ENCODE measurements at regions not wholly inside any gene's neighbourhood (a gene's known extent, or its start where the extent isn't known, plus 50 kb on each side); places are given as distances from the start of the nearest gene placed in this dataset.

DNA sequence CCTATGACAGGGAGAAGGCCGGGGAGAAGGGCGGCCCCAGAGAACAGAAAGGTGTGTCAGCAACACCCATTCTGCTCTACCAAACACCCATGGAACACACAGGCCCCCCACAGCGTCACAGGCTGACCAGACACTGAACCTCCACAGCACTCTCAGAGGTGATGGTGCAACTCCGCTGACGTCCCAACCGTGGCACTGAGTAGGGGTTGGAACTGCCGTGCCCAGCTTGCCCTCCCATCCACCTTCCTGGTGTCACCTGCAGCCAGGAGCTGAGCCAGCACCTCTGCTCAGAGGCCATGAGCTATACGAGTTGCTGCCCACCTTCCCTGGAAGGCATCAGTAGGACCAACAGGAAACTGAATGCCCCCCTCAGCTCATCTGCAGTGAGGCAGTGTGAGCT, 412.9 kb upstream of the SALL3 start:
- no peak for TF ChIP-seq EZH2 (IDR thresholded peaks at IDR 0.05; ENCODE audit: borderline replicate concordance, low read depth, low read length, severe bottlenecking)
- TF ChIP-seq, protein P1, sequence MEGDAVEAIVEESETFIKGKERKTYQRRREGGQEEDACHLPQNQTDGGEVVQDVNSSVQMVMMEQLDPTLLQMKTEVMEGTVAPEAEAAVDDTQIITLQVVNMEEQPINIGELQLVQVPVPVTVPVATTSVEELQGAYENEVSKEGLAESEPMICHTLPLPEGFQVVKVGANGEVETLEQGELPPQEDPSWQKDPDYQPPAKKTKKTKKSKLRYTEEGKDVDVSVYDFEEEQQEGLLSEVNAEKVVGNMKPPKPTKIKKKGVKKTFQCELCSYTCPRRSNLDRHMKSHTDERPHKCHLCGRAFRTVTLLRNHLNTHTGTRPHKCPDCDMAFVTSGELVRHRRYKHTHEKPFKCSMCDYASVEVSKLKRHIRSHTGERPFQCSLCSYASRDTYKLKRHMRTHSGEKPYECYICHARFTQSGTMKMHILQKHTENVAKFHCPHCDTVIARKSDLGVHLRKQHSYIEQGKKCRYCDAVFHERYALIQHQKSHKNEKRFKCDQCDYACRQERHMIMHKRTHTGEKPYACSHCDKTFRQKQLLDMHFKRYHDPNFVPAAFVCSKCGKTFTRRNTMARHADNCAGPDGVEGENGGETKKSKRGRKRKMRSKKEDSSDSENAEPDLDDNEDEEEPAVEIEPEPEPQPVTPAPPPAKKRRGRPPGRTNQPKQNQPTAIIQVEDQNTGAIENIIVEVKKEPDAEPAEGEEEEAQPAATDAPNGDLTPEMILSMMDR (IDR thresholded peaks at IDR 0.05; ENCODE audit: borderline replicate concordance, extremely low read depth, low read length, poor library complexity, severe bottlenecking): no peak
- Histone ChIP-seq H4K20me1 (ENCODE audit: insufficient read depth, low read length) (no peaks in the 10 kb centered on the region), H3K27ac (ENCODE audit: low read length) (no peak overlapping the region), H3K9me3 (ENCODE audit: insufficient read depth, low read length, severe bottlenecking) (no peaks in the 10 kb centered on the region), H2AFZ (ENCODE audit: low read depth, low read length) (no peak overlapping the region), H3K36me3 (ENCODE audit: insufficient read depth, low read length) (no peaks in the 10 kb centered on the region), H3K9ac (ENCODE audit: low read depth, low read length) (no peak overlapping the region), H3K4me1 (ENCODE audit: insufficient read depth, low read length) (no peaks in the 10 kb centered on the region), H3K79me2 (ENCODE audit: insufficient read depth, low read length) (no peaks in the 10 kb centered on the region), H3K27me3 (ENCODE audit: insufficient read depth, low read length, poor library complexity) (no peaks in the 10 kb centered on the region), H3K4me2 (ENCODE audit: insufficient read depth, low read length) (no peak overlapping the region), H3K4me3 (ENCODE audit: low read depth in 1 of 2, low read length in 2 of 2) (no peak overlapping the region)
- ATAC-seq (ENCODE audit: insufficient read depth, low read depth): no peak
- DNase-seq: no peak

DNA sequence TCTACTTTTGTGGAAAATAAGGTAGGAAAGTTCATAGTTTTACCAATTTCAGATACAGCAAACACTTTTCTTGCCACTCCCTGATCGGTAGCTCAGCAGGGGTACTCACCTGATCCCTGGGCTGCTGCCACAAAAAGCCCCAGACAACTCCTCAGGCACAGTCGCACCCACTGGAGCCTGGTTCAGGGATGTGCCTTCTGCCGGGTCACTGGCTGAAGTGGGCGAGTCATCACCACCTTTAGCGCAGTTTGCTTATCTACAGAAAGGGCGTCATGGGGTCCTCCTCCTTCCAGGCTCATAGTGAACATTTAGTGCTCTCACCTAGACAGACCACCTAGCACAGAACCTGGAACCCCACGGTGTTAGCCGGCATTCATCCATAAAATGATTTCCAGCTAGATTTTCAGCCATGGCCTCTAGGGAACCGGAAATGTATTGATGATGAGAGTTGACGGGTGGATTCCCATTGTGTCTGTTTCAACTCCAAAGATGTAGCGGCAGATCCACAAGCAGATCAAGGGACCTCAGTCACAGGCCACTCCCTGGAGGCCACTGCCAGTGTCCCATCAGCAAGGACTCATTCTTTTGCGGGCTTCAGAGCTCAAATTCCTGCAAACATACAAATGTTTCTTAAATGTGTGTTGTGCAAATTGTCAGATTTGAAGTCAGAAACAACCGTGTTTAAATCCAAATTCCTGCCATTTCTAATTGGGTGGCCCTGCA, 408.4 kb upstream of the SALL3 start:
- DNase-seq (no peak), ATAC-seq (ENCODE audit: insufficient read depth, low read depth) (no peak)
- H4K20me1 ChIP-seq (ENCODE audit: insufficient read depth, low read length): no peaks in the 10 kb centered on the region
- no peak overlapping the region for H3K4me2 ChIP-seq (ENCODE audit: insufficient read depth, low read length)
- H3K9me3 ChIP-seq (ENCODE audit: insufficient read depth, low read length, severe bottlenecking): peaks cover 13% of the 10 kb centered on the region
- H3K9ac ChIP-seq (ENCODE audit: low read depth, low read length): no peak overlapping the region
- H3K36me3 ChIP-seq (ENCODE audit: insufficient read depth, low read length): no peaks in the 10 kb centered on the region
- no peaks in the 10 kb centered on the region for H3K4me1 ChIP-seq (ENCODE audit: insufficient read depth, low read length)
- H3K27ac ChIP-seq (ENCODE audit: low read length): no peak overlapping the region
- H3K79me2 ChIP-seq (ENCODE audit: insufficient read depth, low read length): no peaks in the 10 kb centered on the region
- TF ChIP-seq EZH2 (IDR thresholded peaks at IDR 0.05; ENCODE audit: borderline replicate concordance, low read depth, low read length, severe bottlenecking): no peak
- TF ChIP-seq, protein P1 (IDR thresholded peaks at IDR 0.05; ENCODE audit: borderline replicate concordance, extremely low read depth, low read length, poor library complexity, severe bottlenecking): no peak
- H3K27me3 ChIP-seq (ENCODE audit: insufficient read depth, low read length, poor library complexity): no peaks in the 10 kb centered on the region
- H3K4me3 ChIP-seq (ENCODE audit: low read depth in 1 of 2, low read length in 2 of 2): no peak overlapping the region
- no peak overlapping the region for H2AFZ ChIP-seq (ENCODE audit: low read depth, low read length)

DNA sequence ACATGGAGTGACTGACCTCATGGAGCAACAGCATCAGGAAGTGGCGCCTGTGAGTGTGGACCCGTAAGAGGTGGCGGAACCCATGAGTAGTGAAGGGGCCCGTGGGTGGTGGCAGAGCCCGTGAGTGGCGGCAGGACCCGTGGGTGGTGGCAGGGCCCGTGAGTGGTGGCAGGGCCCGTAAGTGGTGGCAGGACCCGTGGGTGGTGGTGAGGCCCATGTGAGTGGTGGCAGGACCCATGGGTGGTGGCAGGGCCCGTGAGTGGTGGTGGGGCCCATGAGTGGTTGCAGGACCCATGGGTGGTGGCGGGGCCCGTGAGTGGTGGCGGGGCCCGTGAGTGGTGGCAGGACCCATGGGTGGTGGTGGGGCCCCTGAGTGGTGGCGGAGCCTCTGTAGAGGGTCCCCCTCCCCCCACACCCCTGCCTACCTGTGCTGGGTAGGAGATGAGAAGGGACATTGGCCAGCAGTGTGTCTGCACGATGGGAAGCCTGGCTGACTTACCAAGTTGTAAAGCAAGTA, 407.7 kb upstream of the SALL3 start:
- H4K20me1 ChIP-seq (ENCODE audit: insufficient read depth, low read length): no peaks in the 10 kb centered on the region
- no peaks in the 10 kb centered on the region for H3K27me3 ChIP-seq (ENCODE audit: insufficient read depth, low read length, poor library complexity)
- H3K4me3 ChIP-seq (ENCODE audit: low read depth in 1 of 2, low read length in 2 of 2): no peak overlapping the region
- H3K79me2 ChIP-seq (ENCODE audit: insufficient read depth, low read length): no peaks in the 10 kb centered on the region
- no peaks in the 10 kb centered on the region for H3K36me3 ChIP-seq (ENCODE audit: insufficient read depth, low read length)
- H3K27ac ChIP-seq (ENCODE audit: low read length): no peak overlapping the region
- no peaks in the 10 kb centered on the region for H3K4me1 ChIP-seq (ENCODE audit: insufficient read depth, low read length)
- ATAC-seq (ENCODE audit: insufficient read depth, low read depth) (no peak), DNase-seq (no peak)
- no peak overlapping the region for H3K4me2 ChIP-seq (ENCODE audit: insufficient read depth, low read length)
- H3K9ac ChIP-seq (ENCODE audit: low read depth, low read length): no peak overlapping the region
- peaks cover 13% of the 10 kb centered on the region for H3K9me3 ChIP-seq (ENCODE audit: insufficient read depth, low read length, severe bottlenecking)
- TF ChIP-seq, protein P1 (IDR thresholded peaks at IDR 0.05; ENCODE audit: borderline replicate concordance, extremely low read depth, low read length, poor library complexity, severe bottlenecking): no peak
- TF ChIP-seq EZH2 (IDR thresholded peaks at IDR 0.05; ENCODE audit: borderline replicate concordance, low read depth, low read length, severe bottlenecking): no peak
- no peak overlapping the region for H2AFZ ChIP-seq (ENCODE audit: low read depth, low read length)

Data from DND-41 (cell line).